OCI-LY3 (cell line): ENCODE measurements at regions not wholly inside any gene's neighbourhood (a gene's known extent, or its start where the extent isn't known, plus 50 kb on each side); places are given as distances from the start of the nearest gene placed in this dataset.

ENCODE experiments used
- H2AFZ ChIP-seq: fragments of 200-600, 300-600 bp; shearing (Covaris generic); 2 replicates; pipeline ENCODE4 v1.6.0; 2014; ENCODE audit warnings: antibody characterized with exemption, low read depth, low read length
- H3K27ac ChIP-seq: fragments of 200-600, 300-600 bp; sonication (generic); 2 replicates; pipeline ENCODE4 v1.5.1; 2014; ENCODE audit warnings: mild to moderate bottlenecking, low read length, moderate library complexity, mixed read lengths
- H3K27me3 ChIP-seq: fragments of 200-600, 300-600 bp; sonication (generic); 2 replicates; pipeline ENCODE4 v1.6.1; 2014; ENCODE audit warnings: low read depth, low read length, mixed read lengths
- H3K36me3 ChIP-seq: fragments of 200-600, 300-600 bp; sonication (generic); replicated peaks from 2 replicates; pipeline ENCODE3; 2014; ENCODE audit warnings: low read depth, low read length, mixed read lengths
- H3K4me1 ChIP-seq: fragments of 300-600, 200-600 bp; sonication (generic); 2 replicates; pipeline ENCODE4 v1.6.1; 2014; ENCODE audit warnings: low read length, mixed read lengths
- H3K4me2 ChIP-seq: fragments of 200-600, 300-600 bp; sonication (generic); 2 replicates; pipeline ENCODE4 v1.6.1; 2014; ENCODE audit warnings: low read length, mixed read lengths
- H3K4me3 ChIP-seq: fragments of 300-600, 200-600 bp; sonication (generic); 2 replicates; pipeline ENCODE4 v1.5.1; 2014; ENCODE audit warnings: antibody characterized with exemption, mild to moderate bottlenecking, low read length, moderate library complexity
- H3K79me2 ChIP-seq: fragments of 300-600, 200-600 bp; shearing (Covaris generic); 2 replicates; pipeline ENCODE4 v1.6.1; 2014; ENCODE audit warnings: mild to moderate bottlenecking, low read length, mixed read lengths
- H3K9ac ChIP-seq: fragments of 300-600, 200-600 bp; shearing (Covaris generic); 2 replicates; pipeline ENCODE4 v1.6.0; 2014; ENCODE audit warnings: mild to moderate bottlenecking, low read length, moderate library complexity
- H3K9me3 ChIP-seq: fragments of 200-600, 300-600 bp; shearing (Covaris generic); 2 replicates; pipeline ENCODE4 v1.6.1; 2014; ENCODE audit warnings: low read length, mixed read lengths; ENCODE audit not compliant: insufficient read depth
- H4K20me1 ChIP-seq: fragments of 200-600, 300-600 bp; sonication (generic); 2 replicates; pipeline ENCODE4 v1.6.1; 2016; ENCODE audit warnings: low read length, mixed read lengths; ENCODE audit not compliant: insufficient read depth
- EZH2phosphoT487 ChIP-seq: fragments of 200-600 bp; shearing (Covaris generic); IDR thresholded peaks from 2 replicates; pipeline ENCODE4 v1.6.1; 2018; ENCODE audit warnings: antibody characterized with exemption, mixed run types, low read depth
- TF ChIP-seq, protein P1 (sequence below): fragments of 200-600, 300-600 bp; sonication (generic); IDR thresholded peaks from 2 replicates; pipeline ENCODE4 v1.5.1; 2014; ENCODE audit warnings: antibody characterized with exemption, low read length, low read depth

DNA sequence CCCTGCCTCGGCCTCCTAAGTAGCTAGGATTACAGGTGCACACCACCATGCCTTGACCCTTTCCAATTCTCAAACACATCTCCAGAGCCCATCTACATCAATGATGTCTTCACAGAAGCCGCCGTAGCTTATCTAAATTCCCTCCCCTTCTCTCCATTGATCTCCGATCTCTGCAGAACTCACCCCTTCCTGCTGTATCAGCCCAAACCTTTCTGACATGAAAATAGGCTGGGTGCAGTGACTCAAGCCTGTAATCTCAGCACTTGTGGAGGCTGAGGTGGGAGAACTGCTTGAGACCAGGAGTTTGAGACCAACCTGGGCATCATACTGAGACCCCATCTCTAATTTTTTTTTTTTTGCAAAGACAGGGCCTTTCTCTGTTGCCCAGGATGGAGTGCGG is 406.6 kb upstream of the AMELY start:
- Histone ChIP-seq H3K27ac (no peak overlapping the region), H3K9ac (no peak overlapping the region), H3K4me1 (peaks cover 9% of the 10 kb centered on the region), H3K4me3 (no peak overlapping the region), H3K36me3 (peaks cover 6% of the 10 kb centered on the region), H2AFZ (no peak overlapping the region), H3K9me3 (no peaks in the 10 kb centered on the region), H4K20me1 (peaks cover 8% of the 10 kb centered on the region), H3K79me2 (peaks cover 66% of the 10 kb centered on the region), H3K4me2 (no peak overlapping the region), H3K27me3 (no peaks in the 10 kb centered on the region)
- TF ChIP-seq, protein P1, sequence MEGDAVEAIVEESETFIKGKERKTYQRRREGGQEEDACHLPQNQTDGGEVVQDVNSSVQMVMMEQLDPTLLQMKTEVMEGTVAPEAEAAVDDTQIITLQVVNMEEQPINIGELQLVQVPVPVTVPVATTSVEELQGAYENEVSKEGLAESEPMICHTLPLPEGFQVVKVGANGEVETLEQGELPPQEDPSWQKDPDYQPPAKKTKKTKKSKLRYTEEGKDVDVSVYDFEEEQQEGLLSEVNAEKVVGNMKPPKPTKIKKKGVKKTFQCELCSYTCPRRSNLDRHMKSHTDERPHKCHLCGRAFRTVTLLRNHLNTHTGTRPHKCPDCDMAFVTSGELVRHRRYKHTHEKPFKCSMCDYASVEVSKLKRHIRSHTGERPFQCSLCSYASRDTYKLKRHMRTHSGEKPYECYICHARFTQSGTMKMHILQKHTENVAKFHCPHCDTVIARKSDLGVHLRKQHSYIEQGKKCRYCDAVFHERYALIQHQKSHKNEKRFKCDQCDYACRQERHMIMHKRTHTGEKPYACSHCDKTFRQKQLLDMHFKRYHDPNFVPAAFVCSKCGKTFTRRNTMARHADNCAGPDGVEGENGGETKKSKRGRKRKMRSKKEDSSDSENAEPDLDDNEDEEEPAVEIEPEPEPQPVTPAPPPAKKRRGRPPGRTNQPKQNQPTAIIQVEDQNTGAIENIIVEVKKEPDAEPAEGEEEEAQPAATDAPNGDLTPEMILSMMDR, result no peak
- TF ChIP-seq EZH2phosphoT487, result no peak

DNA sequence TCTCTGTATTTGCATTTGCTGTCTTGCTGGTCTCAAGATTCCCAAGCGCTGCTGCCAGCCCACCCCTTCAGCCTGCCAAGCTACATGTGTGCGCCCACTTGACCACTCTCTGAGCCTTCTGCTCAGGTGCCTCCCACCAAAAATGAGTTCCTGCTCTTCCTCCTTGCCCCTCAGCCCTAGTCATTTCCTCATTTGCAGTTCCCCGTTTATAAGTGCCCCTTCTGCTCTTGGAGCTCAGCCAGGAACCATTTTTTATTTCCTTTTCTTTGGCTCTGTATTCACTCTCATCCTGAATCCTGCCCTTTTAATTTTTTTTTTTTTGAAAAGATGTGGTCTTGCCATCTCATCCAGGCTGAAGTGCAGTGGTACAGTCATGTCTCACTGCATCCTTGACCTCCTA is 406.0 kb upstream of the AMELY start:
- Histone ChIP-seq H4K20me1 (peaks cover 9% of the 10 kb centered on the region), H3K4me2 (no peak overlapping the region), H3K79me2 (peaks cover 71% of the 10 kb centered on the region), H3K4me1 (peaks cover 9% of the 10 kb centered on the region), H3K36me3 (peaks cover 6% of the 10 kb centered on the region), H3K4me3 (no peak overlapping the region), H3K27ac (no peak overlapping the region), H3K9me3 (no peaks in the 10 kb centered on the region), H3K9ac (no peak overlapping the region), H3K27me3 (no peaks in the 10 kb centered on the region), H2AFZ (no peak overlapping the region)
- TF ChIP-seq, protein P1, result no peak
- no peak for TF ChIP-seq EZH2phosphoT487

DNA sequence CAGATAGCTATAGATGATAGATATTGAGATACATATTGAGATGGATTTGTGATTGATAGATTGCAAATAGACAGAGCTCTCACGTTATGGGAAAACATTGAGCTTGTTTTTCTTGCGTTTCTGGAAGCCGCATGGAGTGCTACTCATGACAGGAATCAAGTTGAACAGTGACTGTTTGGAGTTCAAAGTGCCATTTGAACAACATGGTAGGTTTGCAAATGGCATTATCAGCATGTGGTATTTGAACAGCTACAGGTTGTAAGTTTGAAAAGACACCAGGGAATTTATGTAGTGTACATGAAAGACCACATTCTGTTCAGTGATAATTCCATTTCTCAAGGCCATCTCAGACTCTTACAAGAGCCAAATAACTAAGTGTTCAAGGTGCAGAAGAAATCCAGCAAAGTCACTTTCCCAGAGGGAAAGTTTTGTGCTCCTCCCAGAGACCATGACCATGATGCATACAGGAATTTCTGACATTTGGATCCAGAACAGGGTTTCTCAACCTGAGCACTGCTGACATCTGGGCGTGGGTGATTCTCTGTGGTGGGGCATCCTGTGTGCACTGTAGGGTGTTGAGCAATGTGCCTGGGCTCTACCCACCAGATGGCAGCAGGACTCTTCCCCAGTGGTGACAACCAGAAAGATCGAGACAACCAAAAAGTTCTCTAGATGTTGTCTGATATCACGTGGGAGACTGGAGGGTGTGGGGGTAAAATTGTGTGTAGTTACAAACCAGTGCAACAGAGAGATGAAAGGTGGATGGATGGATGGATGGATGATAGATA is 399.1 kb upstream of the AMELY start:
- TF ChIP-seq EZH2phosphoT487, result no peak
- TF ChIP-seq, protein P1, result no peak
- Histone ChIP-seq H3K4me2 (no peak overlapping the region), H3K9me3 (no peaks in the 10 kb centered on the region), H3K4me1 (no peaks in the 10 kb centered on the region), H2AFZ (no peak overlapping the region), H3K36me3 (peaks cover 2% of the 10 kb centered on the region), H3K79me2 (peaks cover 75% of the 10 kb centered on the region), H3K27ac (no peak overlapping the region), H3K4me3 (no peak overlapping the region), H4K20me1 (peaks cover 14% of the 10 kb centered on the region), H3K9ac (no peak overlapping the region), H3K27me3 (no peaks in the 10 kb centered on the region)

DNA sequence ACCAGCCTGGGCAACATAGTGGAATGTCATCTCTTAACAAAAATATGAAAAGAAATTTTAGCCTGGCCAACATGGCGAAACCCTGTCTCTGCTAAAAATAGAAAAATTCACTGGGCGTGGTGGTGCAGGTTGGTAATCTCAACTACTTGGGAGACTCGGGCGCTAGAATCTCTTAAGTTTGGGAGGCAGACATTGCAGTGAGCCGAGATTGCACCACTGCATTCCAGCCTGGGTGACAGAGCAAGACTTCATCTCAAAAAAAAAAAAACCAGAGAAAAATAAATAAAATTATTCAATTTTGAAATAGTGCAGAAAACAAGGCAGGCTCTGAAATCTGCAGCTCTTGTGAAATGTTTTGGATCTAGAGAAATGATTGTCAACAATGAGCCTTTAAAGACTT is 397.3 kb upstream of the AMELY start:
- no peak overlapping the region for H2AFZ ChIP-seq
- H3K36me3 ChIP-seq, result peaks cover 6% of the 10 kb centered on the region
- no peak overlapping the region for H3K4me3 ChIP-seq
- no peak overlapping the region for H3K4me2 ChIP-seq
- no peaks in the 10 kb centered on the region for H3K27me3 ChIP-seq
- no peaks in the 10 kb centered on the region for H3K9me3 ChIP-seq
- H3K4me1 ChIP-seq, result no peaks in the 10 kb centered on the region
- no peak overlapping the region for H3K9ac ChIP-seq
- H3K79me2 ChIP-seq, result peaks cover 61% of the 10 kb centered on the region
- no peak overlapping the region for H3K27ac ChIP-seq
- peaks cover 14% of the 10 kb centered on the region for H4K20me1 ChIP-seq
- no peak for TF ChIP-seq EZH2phosphoT487
- TF ChIP-seq, protein P1, result no peak
